HepG2 (cell line): ENCODE measurements at regions not wholly inside any gene's neighbourhood (a gene's known extent, or its start where the extent isn't known, plus 50 kb on each side); places are given as distances from the start of the nearest gene placed in this dataset.

Source experiments
- ATAC-seq: fragments of 200-7000 bp; cut with Tn5 transposase; 3 replicates; pipeline ENCODE4 v1.9.1; 2020; ENCODE audit warnings: mild to moderate bottlenecking, moderate library complexity
- BruUV-seq: library from RNA; stranded (reverse); fragments of 400-500 nt; replicated peaks from 2 replicates; lab custom pipeline; 2021; lab: Mats Ljungman, UMichigan
- CTCF ChIA-PET: fragments of 300-600 bp; formaldehyde crosslinking; extraction: SDS; loops from one replicate; lab custom pipeline; 2021; ENCODE audit warnings: low total read pairs, inconsistent platforms, low intra/inter-chr PET ratio; lab: Yijun Ruan, JAX
- POLR2A ChIA-PET: fragments of 350-600 bp; sonication (Branson Sonifier 250); formaldehyde crosslinking; loops from one replicate; lab custom pipeline; 2020; ENCODE audit warnings: antibody characterized with exemption, inconsistent platforms; lab: Yijun Ruan, JAX
- DNase-seq: peaks from one replicate; pipeline ENCODE4 v3.0.0-alpha.2; 2015; ENCODE audit warnings: low spot score
- FAIRE-seq: peaks from 3 replicates; lab custom pipeline; 2011; peaks lifted over from hg19 to GRCh38; lab: Jason Lieb, UNC
- H2AFZ ChIP-seq: one replicate; pipeline ENCODE4 v1.6.1; 2011; ENCODE audit warnings: low read length, inconsistent platforms
- H3K27ac ChIP-seq: fragments of 300-600 bp; 3 replicates; pipeline ENCODE4 v1.8.0; 2011; ENCODE audit warnings: mixed run types, mild to moderate bottlenecking, mixed read lengths, low read length, inconsistent platforms; ENCODE audit not compliant: insufficient read depth; ENCODE audit errors: extremely low read length
- H3K27me3 ChIP-seq, 2 experiments: fragments of 200-600 bp in 1 of 2; 2 replicates in 1 of 2; 3 replicates in 1 of 2; pipeline versions ENCODE4 v1.6.0 to v1.8.0; 2011; ENCODE audit warnings: low read length in 2 of 2, mild to moderate bottlenecking in 2 of 2, moderate library complexity in 2 of 2, inconsistent platforms in 1 of 2; ENCODE audit not compliant: insufficient read depth in 2 of 2, control insufficient read depth in 1 of 2
- H3K36me3 ChIP-seq, 2 experiments: fragments of 200-600 bp in 1 of 2; replicated peaks in 1 of 2; 2 replicates in 1 of 2; 3 replicates in 1 of 2; pipeline versions ENCODE4 v1.5.1 to v1.8.0; 2011; ENCODE audit warnings: low read length in 2 of 2, inconsistent platforms in 1 of 2; ENCODE audit not compliant: insufficient read depth in 2 of 2, control insufficient read depth in 1 of 2
- H3K4me1 ChIP-seq: 2 replicates; pipeline ENCODE4 v1.5.1; 2012; ENCODE audit warnings: low read length, inconsistent platforms; ENCODE audit not compliant: insufficient read depth
- H3K4me2 ChIP-seq: 2 replicates; pipeline ENCODE4 v1.6.0; 2011; ENCODE audit warnings: low read depth, low read length, inconsistent platforms
- H3K4me3 ChIP-seq, 3 experiments: fragments of 200-600 bp in 1 of 3; sonication (generic), shearing (Covaris generic) in 1 of 3; replicated peaks in 1 of 3; 2 replicates each; pipeline ENCODE4 v1.5.1; 2011 to 2016; ENCODE audit warnings: low read length in 3 of 3, inconsistent platforms in 2 of 3, low read depth in 2 of 3, mild to moderate bottlenecking in 2 of 3, control low read depth in 1 of 3, mixed read lengths in 1 of 3; ENCODE audit not compliant: insufficient read depth in 1 of 3
- H3K79me2 ChIP-seq: one replicate; pipeline ENCODE4 v1.6.1; 2011; ENCODE audit warnings: low read length, inconsistent platforms; ENCODE audit not compliant: insufficient read depth
- H3K9ac ChIP-seq: 2 replicates; pipeline ENCODE4 v1.6.0; 2011; ENCODE audit warnings: mild to moderate bottlenecking, low read depth, low read length, inconsistent platforms; ENCODE audit not compliant: insufficient read depth
- H3K9me3 ChIP-seq: 2 replicates; pipeline ENCODE4 v1.5.1; 2012; ENCODE audit warnings: mild to moderate bottlenecking, low read length
- H4K20me1 ChIP-seq: 2 replicates; pipeline ENCODE4 v1.6.0; 2011; ENCODE audit warnings: inconsistent platforms, mild to moderate bottlenecking, low read length, moderate library complexity; ENCODE audit not compliant: insufficient read depth
- AFF4 ChIP-seq: sonication (generic); formaldehyde crosslinking; IDR thresholded peaks from 2 replicates; pipeline ENCODE4 v1.4.0; 2020; ENCODE audit warnings: missing genetic modification reagents
- ETS1 ChIP-seq: sonication (generic); formaldehyde crosslinking; IDR thresholded peaks from 2 replicates; pipeline ENCODE4 v1.4.0; 2020; ENCODE audit warnings: missing genetic modification reagents
- ETV6 ChIP-seq: sonication (generic); formaldehyde crosslinking; conservative IDR thresholded peaks from 2 replicates; pipeline ENCODE4 v1.4.0; 2020; ENCODE audit warnings: missing genetic modification reagents
- RFXAP ChIP-seq: sonication (generic); formaldehyde crosslinking; IDR thresholded peaks from 2 replicates; pipeline ENCODE4 v1.4.0; 2020; ENCODE audit warnings: missing genetic modification reagents, borderline replicate concordance
- ZMAT3 ChIP-seq: sonication (generic); formaldehyde crosslinking; conservative IDR thresholded peaks from 2 replicates; pipeline ENCODE4 v1.7.0; 2021; ENCODE audit warnings: missing genetic modification reagents
- ZNF503 ChIP-seq: sonication (generic); formaldehyde crosslinking; IDR thresholded peaks from 2 replicates; pipeline ENCODE4 v1.4.0; 2020; ENCODE audit warnings: missing genetic modification reagents
- ZNF510 ChIP-seq: sonication (generic); formaldehyde crosslinking; IDR thresholded peaks from 2 replicates; pipeline ENCODE4 v1.4.0; 2020; ENCODE audit warnings: low read depth, mild to moderate bottlenecking, missing genetic modification reagents
- WGBS: methylation state at CpG from one replicate; pipeline ENCODE4 v1.1.6; 2017; ENCODE audit warnings: low lambda C conversion rate; 5-methylcytosine and 5-hydroxymethylcytosine counted together
- in situ Hi-C: cut with HindIII; loops from 2 replicates; pipeline ENCODE4 v1.10.0; 2017; ENCODE audit warnings: low pct_unique_long_range_greater_than_20kb; ENCODE audit not compliant: extremely low pct_ligation_motif_present
- intact Hi-C: fragments of 100-400 bp; cut with micrococcal nuclease; formaldehyde crosslinking; loops from one replicate; pipeline ENCODE4 v1.10.0; 2022; ENCODE audit not compliant: unreplicated experiment

GRCh38 chr2:64246962-64247361 is 102.7 kb upstream of the PELI1 start:
- Histone ChIP-seq H3K4me1 (peaks cover 9% of the 10 kb centered on the region), H3K27ac (no peak overlapping the region), H3K79me2 (no peaks in the 10 kb centered on the region), H2AFZ (no peak overlapping the region), H3K9me3 (no peaks in the 10 kb centered on the region), H3K36me3 (no peaks in the 10 kb centered on the region), H3K4me3 (no peak overlapping the region), H3K27me3 (peaks cover 0 to 6% of the 10 kb centered on the region in 2 experiments; a peak in 2 of 5 replicates), H3K4me2 (no peak overlapping the region), H3K9ac (no peak overlapping the region), H4K20me1 (peaks cover 4% of the 10 kb centered on the region; the same call in 1 of the 2 replicates)
- no TSS peak for BruUV-seq
- in situ Hi-C loops: no loop called here
- ChIA-PET POLR2A (no interaction called here), CTCF (no interaction called here)
- TF ChIP-seq ZNF510 (CRISPR knock-in tag) (no peak), ZNF503 (CRISPR knock-in tag) (no peak), ZMAT3 (no peak), ETS1 (no peak), ETV6 (no peak)
- 2% methylated on average over 1 of the region's 1 CpG for WGBS
- intact Hi-C loops: no loop called here
- ATAC-seq: no peak
- DNase-seq: no peak
- no peak for FAIRE-seq

- Histone ChIP-seq H3K4me2 (no peak overlapping the region), H2AFZ (no peak overlapping the region), H3K36me3 (no peaks in the 10 kb centered on the region), H3K9ac (no peak overlapping the region), H3K79me2 (no peaks in the 10 kb centered on the region), H3K4me3 (no peak overlapping the region)
- CTCF ChIA-PET: no interaction called here
- no peak for FAIRE-seq
- no TSS peak for BruUV-seq
- no peak for DNase-seq
- TF ChIP-seq RFXAP (CRISPR knock-in tag) (no peak), AFF4 (CRISPR knock-in tag) (no peak)
- TF ChIP-seq, all 625 proteins: peak for 0
- no peak for ATAC-seq
- intact Hi-C loops (no loop called here), in situ Hi-C loops (no loop called here)
- Histone ChIP-seq H3K4me1 (no peaks in the 10 kb centered on the region), H3K27ac (no peak overlapping the region), H3K9me3 (no peaks in the 10 kb centered on the region), H3K27me3 (peaks cover 0 to 6% of the 10 kb centered on the region in 2 experiments; a peak in 2 of 5 replicates), H4K20me1 (peaks cover 4% of the 10 kb centered on the region; the same call in 1 of the 2 replicates)
- POLR2A ChIA-PET: no interaction called here
- WGBS: 10% methylated on average over 3 of the region's 3 CpGs
Observed at GRCh38 chr2:64249426-64249825, 105.2 kb upstream of the PELI1 start.
